H1 (cell line): ENCODE measurements at regions not wholly inside any gene's neighbourhood (a gene's known extent, or its start where the extent isn't known, plus 50 kb on each side); places are given as distances from the start of the nearest gene placed in this dataset.

ENCODE experiments used
- CTCF ChIA-PET: fragments of 300-600 bp; sonication (Branson Sonifier 250); formaldehyde crosslinking; loops from one replicate; lab custom pipeline; 2021; ENCODE audit not compliant: partially characterized antibody; lab: Charles Lee
- POLR2A ChIA-PET: fragments of 300-600 bp; sonication (Branson Sonifier 250); formaldehyde crosslinking; loops from one replicate; lab custom pipeline; 2021; ENCODE audit warnings: inconsistent platforms; ENCODE audit not compliant: partially characterized antibody; lab: Charles Lee
- DNase-seq, 2 experiments: peaks; one replicate each; pipeline versions ENCODE4 v3.0.0 to v3.0.0-alpha.2; 2010 to 2022; ENCODE audit warnings: low spot score in 2 of 2, low read depth in 1 of 2, mixed read lengths in 1 of 2
- FAIRE-seq: peaks from 2 replicates; lab custom pipeline; 2011; peaks lifted over from hg19 to GRCh38; lab: Jason Lieb, UNC
- H2AFZ ChIP-seq: 2 replicates; pipeline ENCODE4 v1.8.1; 2012; ENCODE audit warnings: low read length, inconsistent platforms
- H2AK5ac ChIP-seq: 2 replicates; pipeline ENCODE4 v1.6.1; 2013; ENCODE audit warnings: low read depth, low read length
- H2BK120ac ChIP-seq: replicated peaks from 2 replicates; pipeline ENCODE3; 2013; ENCODE audit warnings: low read depth, low read length, inconsistent platforms
- H2BK12ac ChIP-seq: 2 replicates; pipeline ENCODE4 v1.6.1; 2013; ENCODE audit warnings: low read depth, low read length
- H2BK15ac ChIP-seq: 2 replicates; pipeline ENCODE4 v1.6.1; 2013; ENCODE audit warnings: low read length
- H2BK20ac ChIP-seq: 2 replicates; pipeline ENCODE4 v1.6.1; 2013; ENCODE audit warnings: low read length
- H2BK5ac ChIP-seq: 2 replicates; pipeline ENCODE4 v1.6.1; 2013; ENCODE audit warnings: low read depth, low read length
- H3K14ac ChIP-seq: 2 replicates; pipeline ENCODE4 v1.6.1; 2013; ENCODE audit warnings: inconsistent platforms; ENCODE audit not compliant: insufficient read length
- H3K18ac ChIP-seq: 2 replicates; pipeline ENCODE4 v1.6.1; 2013; ENCODE audit warnings: low read length; ENCODE audit errors: extremely low read depth
- H3K23ac ChIP-seq: 2 replicates; pipeline ENCODE4 v1.6.1; 2013; ENCODE audit warnings: inconsistent platforms; ENCODE audit not compliant: insufficient read length
- H3K23me2 ChIP-seq: 2 replicates; pipeline ENCODE4 v1.6.1; 2013; ENCODE audit warnings: low read depth, low read length
- H3K27ac ChIP-seq: 2 replicates; pipeline ENCODE4 v1.6.1; 2011; ENCODE audit warnings: low read depth, low read length, inconsistent platforms
- H3K27me3 ChIP-seq, 4 experiments: replicated peaks in 1 of 4; 1 replicate in 1 of 4; 2 replicates in 3 of 4; pipeline versions ENCODE4 v1.6.1 to v1.8.1; 2011 to 2013; ENCODE audit warnings: low read length in 3 of 4, mild to moderate bottlenecking in 3 of 4, inconsistent platforms in 2 of 4, mixed read lengths in 2 of 4, moderate library complexity in 1 of 4; ENCODE audit not compliant: control insufficient read depth in 3 of 4, insufficient read depth in 3 of 4; ENCODE audit errors: extremely low read depth in 1 of 4
- H3K36me3 ChIP-seq, 4 experiments: 2 replicates each; pipeline versions ENCODE4 v1.6.1 to v1.8.1; 2011 to 2013; ENCODE audit warnings: mild to moderate bottlenecking in 4 of 4, low read length in 3 of 4, moderate library complexity in 2 of 4, control low read depth in 1 of 4, inconsistent platforms in 1 of 4; ENCODE audit not compliant: insufficient read depth in 4 of 4, control insufficient read depth in 2 of 4
- H3K4ac ChIP-seq: replicated peaks from 2 replicates; pipeline ENCODE3; 2013; ENCODE audit warnings: low read length, low read depth, mixed read lengths, inconsistent platforms; ENCODE audit not compliant: insufficient read length
- H3K4me1 ChIP-seq, 4 experiments: replicated peaks in 1 of 4; 1 replicate in 1 of 4; 2 replicates in 3 of 4; pipeline versions ENCODE4 v1.6.1 to v1.8.1; 2011 to 2013; ENCODE audit warnings: low read length in 3 of 4, inconsistent platforms in 2 of 4, mixed read lengths in 1 of 4; ENCODE audit not compliant: insufficient read depth in 4 of 4, control insufficient read depth in 3 of 4
- H3K4me2 ChIP-seq, 2 experiments: 2 replicates each; pipeline versions ENCODE4 v1.6.1 to v1.8.1; 2011 to 2013; ENCODE audit warnings: low read depth in 2 of 2, low read length in 2 of 2, control low read depth in 1 of 2, inconsistent platforms in 1 of 2, mild to moderate bottlenecking in 1 of 2; ENCODE audit not compliant: insufficient read depth in 1 of 2
- H3K4me3 ChIP-seq, 4 experiments: fragments of 200-600, 300-600 bp in 1 of 4; sonication (generic), shearing (Covaris generic), sonication (Bioruptor Twin) in 1 of 4; 2 replicates each; pipeline versions ENCODE4 v1.5.1 to v1.8.1; 2011 to 2016; ENCODE audit warnings: low read length in 4 of 4, low read depth in 3 of 4, control low read depth in 2 of 4, inconsistent platforms in 2 of 4, mild to moderate bottlenecking in 2 of 4, mixed read lengths in 1 of 4, moderate library complexity in 1 of 4; ENCODE audit not compliant: insufficient read depth in 2 of 4; ENCODE audit errors: extremely low read depth in 1 of 4
- H3K56ac ChIP-seq: replicated peaks from 2 replicates; pipeline ENCODE3; 2013; ENCODE audit warnings: low read depth, mild to moderate bottlenecking, mixed read lengths, low read length, inconsistent platforms; ENCODE audit not compliant: insufficient read length
- H3K79me1 ChIP-seq: 2 replicates; pipeline ENCODE4 v1.6.1; 2013; ENCODE audit warnings: low read depth, low read length, control low read depth
- H3K79me2 ChIP-seq, 2 experiments: 2 replicates each; pipeline versions ENCODE4 v1.6.1 to v1.8.1; 2012 to 2013; ENCODE audit warnings: low read length in 2 of 2, mild to moderate bottlenecking in 2 of 2, inconsistent platforms in 1 of 2; ENCODE audit not compliant: insufficient read depth in 2 of 2, control insufficient read depth in 1 of 2
- H3K9ac ChIP-seq, 4 experiments: replicated peaks in 1 of 4; 1 replicate in 1 of 4; 2 replicates in 3 of 4; pipeline versions ENCODE4 v1.6.1 to v1.8.1; 2011 to 2013; ENCODE audit warnings: low read depth in 3 of 4, low read length in 3 of 4, control low read depth in 2 of 4, mild to moderate bottlenecking in 2 of 4, moderate library complexity in 2 of 4, inconsistent platforms in 1 of 4; ENCODE audit errors: extremely low read depth in 1 of 4
- H3K9me3 ChIP-seq, 2 experiments: 2 replicates each; pipeline versions ENCODE4 v1.6.1 to v1.8.1; 2012 to 2013; ENCODE audit warnings: mild to moderate bottlenecking in 2 of 2, moderate library complexity in 2 of 2, control low read depth in 1 of 2, inconsistent platforms in 1 of 2, low read depth in 1 of 2, low read length in 1 of 2, mixed read lengths in 1 of 2; ENCODE audit not compliant: insufficient read depth in 2 of 2
- H4K20me1 ChIP-seq, 2 experiments: replicated peaks in 1 of 2; 2 replicates each; pipeline versions ENCODE3 to v1.8.1; 2011 to 2013; ENCODE audit warnings: inconsistent platforms in 2 of 2, low read length in 2 of 2, mild to moderate bottlenecking in 1 of 2; ENCODE audit not compliant: insufficient read depth in 2 of 2, control insufficient read depth in 1 of 2
- H4K5ac ChIP-seq: 2 replicates; pipeline ENCODE4 v1.6.1; 2013; ENCODE audit warnings: low read length, low read depth, mixed read lengths, inconsistent platforms; ENCODE audit not compliant: insufficient read length
- H4K8ac ChIP-seq: 2 replicates; pipeline ENCODE4 v1.8.0; 2013; ENCODE audit warnings: mild to moderate bottlenecking, moderate library complexity, low read length, inconsistent platforms; ENCODE audit not compliant: insufficient read depth; ENCODE audit errors: extremely low read depth
- H4K91ac ChIP-seq: replicated peaks from 2 replicates; pipeline ENCODE3; 2013; ENCODE audit warnings: low read length, mixed read lengths, inconsistent platforms; ENCODE audit not compliant: insufficient read length
- ASH2L ChIP-seq: fragments of 200-600, 300-600 bp; sonication (generic); IDR thresholded peaks from one replicate; pipeline ENCODE4 v1.7.1; 2017; ENCODE audit warnings: low read length
- HDAC2 ChIP-seq, 2 experiments: fragments of 300-600 bp in 1 of 2; sonication (generic) in 1 of 2; IDR thresholded peaks; 2 replicates each; pipeline ENCODE4 v1.6.1; 2011 to 2012; ENCODE audit warnings: low read depth in 2 of 2, low read length in 2 of 2, mild to moderate bottlenecking in 2 of 2, moderate library complexity in 2 of 2, borderline replicate concordance in 1 of 2, inconsistent platforms in 1 of 2
- HDAC6 ChIP-seq: IDR thresholded peaks from one replicate; pipeline ENCODE4 v1.7.1; 2012; ENCODE audit warnings: low read depth, mild to moderate bottlenecking, inconsistent platforms, low read length, moderate library complexity
- JUND ChIP-seq: IDR thresholded peaks from 2 replicates; pipeline ENCODE4 v1.6.1; 2011; ENCODE audit warnings: mild to moderate bottlenecking, improper control_type of control experiment, low read length
- NANOG ChIP-seq: IDR thresholded peaks from 2 replicates; pipeline ENCODE4 v1.6.1; 2011; ENCODE audit warnings: low read length, low read depth, mild to moderate bottlenecking, inconsistent platforms; ENCODE audit not compliant: insufficient read depth, poor library complexity, severe bottlenecking
- RFX5 ChIP-seq: IDR thresholded peaks from 2 replicates; pipeline ENCODE4 v1.6.1; 2011; ENCODE audit warnings: low read depth, low read length, improper control_type of control experiment, borderline replicate concordance
- RXRA ChIP-seq: IDR thresholded peaks from 2 replicates; pipeline ENCODE4 v1.6.1; 2011; ENCODE audit warnings: low read depth, mild to moderate bottlenecking, low read length, moderate library complexity; ENCODE audit not compliant: insufficient read depth
- SP1 ChIP-seq: IDR thresholded peaks from 2 replicates; pipeline ENCODE4 v1.6.1; 2011; ENCODE audit warnings: low read depth, low read length
- SP4 ChIP-seq: IDR thresholded peaks from 2 replicates; pipeline ENCODE4 v1.6.1; 2012; ENCODE audit warnings: low read length, inconsistent platforms
- YY1 ChIP-seq: IDR thresholded peaks from 2 replicates; pipeline ENCODE4 v1.6.1; 2011; ENCODE audit warnings: low read depth, mild to moderate bottlenecking, low read length
- WGBS, 2 experiments: shearing (Covaris generic) in 1 of 2; methylation state at CpG; one replicate each; pipeline versions ENCODE4 v1.1.6 to v1.1.7; 2013 to 2015; ENCODE audit warnings: low lambda C conversion rate in 2 of 2, mixed read lengths in 2 of 2, inconsistent platforms in 1 of 2, low coverage in 1 of 2, missing lambda C conversion rate in 1 of 2; ENCODE audit not compliant: insufficient replicate concordance in 2 of 2, insufficient coverage in 1 of 2, insufficient read length in 1 of 2; ENCODE audit errors: extremely low coverage in 1 of 2, missing lambda C conversion rate in 1 of 2; 5-methylcytosine and 5-hydroxymethylcytosine counted together
- TF ChIP-seq, protein P1 (sequence below): IDR thresholded peaks from 2 replicates; pipeline ENCODE4 v1.6.1; 2012; ENCODE audit warnings: inconsistent platforms
- TF ChIP-seq, protein P2 (sequence below): IDR thresholded peaks from 2 replicates; pipeline ENCODE4 v1.6.1; 2011; ENCODE audit warnings: low read depth, mild to moderate bottlenecking, low read length; ENCODE audit not compliant: insufficient read depth
- TF ChIP-seq, protein P3 (sequence below): IDR thresholded peaks from 2 replicates; pipeline ENCODE4 v1.6.1; 2012; ENCODE audit warnings: inconsistent platforms

DNA sequence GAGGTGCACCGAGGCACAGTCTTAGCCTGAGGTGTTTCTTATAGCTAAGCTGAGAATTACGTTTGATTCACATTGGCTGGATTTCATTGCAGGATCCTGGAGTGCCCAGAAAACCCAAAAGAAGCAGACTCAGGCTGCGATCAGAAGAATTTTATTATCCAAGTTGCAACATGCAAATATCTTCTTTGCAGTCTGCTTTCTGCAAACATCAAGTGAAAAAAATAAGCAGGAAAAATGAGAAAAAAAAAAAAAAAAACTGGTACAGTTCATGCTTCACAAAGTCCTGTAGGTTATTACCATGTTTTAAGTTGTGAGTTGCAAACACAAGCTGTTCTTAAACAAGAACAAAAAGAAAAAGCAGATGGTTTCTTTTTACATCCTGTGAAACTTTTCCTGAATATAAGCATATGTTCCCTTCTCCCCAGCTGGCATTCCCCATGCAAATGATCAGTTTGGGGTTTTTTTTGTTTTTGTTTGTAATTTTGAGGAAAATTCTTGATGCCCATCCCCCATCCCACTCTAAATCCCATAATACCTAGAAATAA lies 349.0 kb downstream of the CBLN4 start:
- Histone ChIP-seq H3K4me3 (no peak overlapping the region), H3K18ac (no peak overlapping the region), H2BK12ac (no peak overlapping the region), H3K9me3 (no peaks in the 10 kb centered on the region), H2BK120ac (no peak overlapping the region), H2BK20ac (no peak overlapping the region), H3K4ac (no peak overlapping the region), H3K79me1 (no peaks in the 10 kb centered on the region), H3K4me2 (no peak overlapping the region), H3K56ac (no peak overlapping the region), H4K91ac (no peak overlapping the region), H3K36me3 (no peaks in the 10 kb centered on the region), H4K5ac (no peak overlapping the region), H4K20me1 (no peaks in the 10 kb centered on the region), H2BK5ac (no peak overlapping the region), H3K23me2 (no peaks in the 10 kb centered on the region), H3K27ac (no peak overlapping the region), H3K79me2 (no peaks in the 10 kb centered on the region), H3K4me1 (no peaks in the 10 kb centered on the region; a peak in 1 of 7 replicates), H3K23ac (no peak overlapping the region), H3K9ac (no peak overlapping the region), H4K8ac (no peak overlapping the region), H3K27me3 (no peaks in the 10 kb centered on the region), H2AK5ac (no peak overlapping the region), H2BK15ac (no peak overlapping the region), H2AFZ (peak overlapping the region; percentile 48; the same call in 1 of the 2 replicates), H3K14ac (no peak overlapping the region)
- CTCF ChIA-PET: interaction anchor here (1.5 kb wide), 1 partner anchor 23 kb away, joined by 4 read pairs; no protein-coding TSS in a partner anchor
- WGBS, 2 experiments: 81% methylated on average over 3 of the region's 3 CpGs; no CpG with 5 or more reads in 1 of the 2 experiments
- POLR2A ChIA-PET: no interaction called here
- FAIRE-seq (no peak), DNase-seq (no peak)
- TF ChIP-seq ASH2L (no peak), JUND (no peak), HDAC6 (no peak), SP1 (no peak), HDAC2 (IDR thresholded peaks at IDR 0.05; ENCODE audit: borderline replicate concordance in 1 of 2, low read depth in 2 of 2, low read length in 2 of 2) (no peak), SP4 (no peak), YY1 (no peak), RFX5 (no peak), RXRA (no peak), NANOG (no peak)
- TF ChIP-seq, protein P1, sequence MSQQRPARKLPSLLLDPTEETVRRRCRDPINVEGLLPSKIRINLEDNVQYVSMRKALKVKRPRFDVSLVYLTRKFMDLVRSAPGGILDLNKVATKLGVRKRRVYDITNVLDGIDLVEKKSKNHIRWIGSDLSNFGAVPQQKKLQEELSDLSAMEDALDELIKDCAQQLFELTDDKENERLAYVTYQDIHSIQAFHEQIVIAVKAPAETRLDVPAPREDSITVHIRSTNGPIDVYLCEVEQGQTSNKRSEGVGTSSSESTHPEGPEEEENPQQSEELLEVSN: no peak
- TF ChIP-seq, protein P2, sequence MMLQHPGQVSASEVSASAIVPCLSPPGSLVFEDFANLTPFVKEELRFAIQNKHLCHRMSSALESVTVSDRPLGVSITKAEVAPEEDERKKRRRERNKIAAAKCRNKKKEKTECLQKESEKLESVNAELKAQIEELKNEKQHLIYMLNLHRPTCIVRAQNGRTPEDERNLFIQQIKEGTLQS: no peak
- TF ChIP-seq, protein P3, sequence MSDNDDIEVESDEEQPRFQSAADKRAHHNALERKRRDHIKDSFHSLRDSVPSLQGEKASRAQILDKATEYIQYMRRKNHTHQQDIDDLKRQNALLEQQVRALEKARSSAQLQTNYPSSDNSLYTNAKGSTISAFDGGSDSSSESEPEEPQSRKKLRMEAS: no peak
